ENCODE measurements at regions not wholly inside any gene's neighbourhood (a gene's known extent, or its start where the extent isn't known, plus 50 kb on each side); places are given as distances from the start of the nearest gene placed in this dataset.

DNA sequence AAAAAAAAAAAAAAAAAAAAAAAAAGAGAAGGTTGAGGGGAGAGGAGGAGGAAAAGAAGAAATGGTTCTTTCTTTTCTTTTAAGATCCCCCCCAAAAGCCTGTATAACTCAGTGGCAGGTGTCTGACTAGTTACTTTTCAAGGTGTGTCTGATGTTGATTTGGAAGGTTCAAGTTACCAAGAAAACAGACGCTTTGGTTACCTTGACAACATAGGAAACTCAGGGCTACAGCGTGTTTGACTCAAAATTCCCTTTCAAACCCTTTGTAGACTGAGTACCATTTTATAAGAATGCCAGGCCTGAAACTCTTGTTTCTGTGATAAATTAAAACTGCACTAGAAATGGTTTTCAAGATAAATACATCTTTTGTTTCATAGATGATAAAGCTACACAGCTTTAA lies 286.8 kb downstream of the SKIDA1 start:
- Histone ChIP-seq H3K23ac (ENCODE audit: low read length in 2 of 2) (no peak overlapping the region), H2BK5ac (ENCODE audit: low read depth, low read length, poor library complexity, severe bottlenecking) (no peak overlapping the region), H3K14ac (ENCODE audit: low read length in 2 of 2) (no peak overlapping the region), H3K4me3 (ENCODE audit: insufficient read depth in 1 of 2, low read depth in 1 of 2, low read length in 2 of 2) (no peak overlapping the region), H2BK12ac (ENCODE audit: low read length in 2 of 2) (no peak overlapping the region), H3K79me1 (replicated peaks; ENCODE audit: low read length, poor library complexity, severe bottlenecking) (no peaks in the 10 kb centered on the region), H4K8ac (ENCODE audit: low read length) (no peak overlapping the region), H2BK15ac (ENCODE audit: low read depth, poor library complexity, severe bottlenecking) (no peak overlapping the region), H4K91ac (ENCODE audit: low read length) (no peak overlapping the region), H3K4me2 (ENCODE audit: low read length, poor library complexity, severe bottlenecking) (no peak overlapping the region), H3K9ac (ENCODE audit: low read length) (no peak overlapping the region), H3K27ac (ENCODE audit: low read length, poor library complexity, severe bottlenecking) (no peak overlapping the region), H3K4ac (ENCODE audit: low read depth in 1 of 2, low read length in 2 of 2) (no peak overlapping the region), H3K18ac (ENCODE audit: low read depth in 1 of 2, low read length in 2 of 2) (no peak overlapping the region), H3K4me1 (ENCODE audit: control insufficient read depth, insufficient read depth, low read depth, low read length) (no peaks in the 10 kb centered on the region), H2AK5ac (ENCODE audit: low read length, severe bottlenecking) (no peak overlapping the region), H3K36me3 (ENCODE audit: control insufficient read depth in 1 of 2, insufficient read depth in 2 of 2, low read depth in 1 of 2, low read length in 2 of 2) (no peaks in the 10 kb centered on the region), H2BK120ac (ENCODE audit: low read depth, low read length) (no peak overlapping the region), H3K9me3 (ENCODE audit: control insufficient read depth, low read length) (no peaks in the 10 kb centered on the region), H2AFZ (ENCODE audit: low read depth, low read length) (no peak overlapping the region), H3K27me3 (ENCODE audit: control insufficient read depth in 1 of 2, insufficient read depth in 1 of 2, low read length in 2 of 2) (no peaks in the 10 kb centered on the region)
- 75% methylated on average over 2 of the region's 2 CpGs for WGBS
- DNase-seq, result no peak

DNA sequence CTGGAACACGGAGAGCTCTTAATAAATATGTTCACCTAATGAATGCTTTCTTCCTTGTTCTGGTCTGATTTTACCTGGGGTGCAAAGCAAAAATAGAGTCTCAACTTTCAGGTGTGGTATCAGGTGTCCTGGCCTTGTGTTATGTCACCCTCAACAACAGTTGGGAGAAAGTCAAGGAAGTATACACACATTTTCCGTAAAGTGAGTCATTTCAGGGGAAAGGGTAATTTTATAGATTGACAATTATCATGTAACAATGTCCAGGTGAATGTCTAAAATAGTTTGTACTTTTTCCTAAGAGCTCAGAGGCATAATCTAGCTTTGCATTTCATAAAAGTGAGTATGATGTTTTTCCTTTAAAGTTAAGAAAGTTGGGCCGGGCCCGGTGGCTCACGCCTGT lies 287.4 kb downstream of the SKIDA1 start:
- Histone ChIP-seq H2AK5ac (ENCODE audit: low read length, severe bottlenecking) (no peak overlapping the region), H3K23ac (ENCODE audit: low read length in 2 of 2) (no peak overlapping the region), H3K14ac (ENCODE audit: low read length in 2 of 2) (no peak overlapping the region), H2BK120ac (ENCODE audit: low read depth, low read length) (no peak overlapping the region), H2BK12ac (ENCODE audit: low read length in 2 of 2) (no peak overlapping the region), H3K79me1 (replicated peaks; ENCODE audit: low read length, poor library complexity, severe bottlenecking) (no peaks in the 10 kb centered on the region), H3K4me1 (ENCODE audit: control insufficient read depth, insufficient read depth, low read depth, low read length) (no peaks in the 10 kb centered on the region), H3K9ac (ENCODE audit: low read length) (no peak overlapping the region), H3K27ac (ENCODE audit: low read length, poor library complexity, severe bottlenecking) (no peak overlapping the region), H2BK5ac (ENCODE audit: low read depth, low read length, poor library complexity, severe bottlenecking) (no peak overlapping the region), H4K8ac (ENCODE audit: low read length) (no peak overlapping the region), H3K36me3 (ENCODE audit: control insufficient read depth in 1 of 2, insufficient read depth in 2 of 2, low read depth in 1 of 2, low read length in 2 of 2) (no peaks in the 10 kb centered on the region), H3K4me3 (ENCODE audit: insufficient read depth in 1 of 2, low read depth in 1 of 2, low read length in 2 of 2) (no peak overlapping the region), H2BK15ac (ENCODE audit: low read depth, poor library complexity, severe bottlenecking) (no peak overlapping the region), H2AFZ (ENCODE audit: low read depth, low read length) (no peak overlapping the region), H3K4ac (ENCODE audit: low read depth in 1 of 2, low read length in 2 of 2) (no peak overlapping the region), H3K9me3 (ENCODE audit: control insufficient read depth, low read length) (no peaks in the 10 kb centered on the region), H3K18ac (ENCODE audit: low read depth in 1 of 2, low read length in 2 of 2) (no peak overlapping the region), H3K27me3 (ENCODE audit: control insufficient read depth in 1 of 2, insufficient read depth in 1 of 2, low read length in 2 of 2) (no peaks in the 10 kb centered on the region), H3K4me2 (ENCODE audit: low read length, poor library complexity, severe bottlenecking) (no peak overlapping the region), H4K91ac (ENCODE audit: low read length) (no peak overlapping the region)
- DNase-seq, result no peak
- WGBS, result 100% methylated on average over 4 of the region's 5 CpGs

DNA sequence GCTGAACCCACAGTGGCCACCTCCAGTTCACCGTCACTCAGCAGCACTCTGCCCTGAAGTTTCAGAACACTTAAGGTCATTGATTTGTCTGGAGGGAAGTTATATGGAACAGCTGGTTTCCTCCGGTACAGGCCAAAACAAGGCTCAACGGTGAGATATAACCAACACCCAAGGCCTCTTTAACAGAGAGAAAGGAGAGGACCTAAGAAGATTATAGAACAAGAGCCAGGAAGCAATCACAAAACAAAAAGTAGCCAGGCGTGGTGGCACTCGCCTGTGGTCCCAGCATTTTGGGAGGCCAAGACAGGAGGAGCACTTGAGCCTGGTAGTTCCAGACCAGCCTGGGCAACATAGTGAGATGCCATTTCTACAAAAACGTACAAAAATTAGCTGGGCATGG lies 290.7 kb downstream of the SKIDA1 start:
- H4K91ac ChIP-seq (ENCODE audit: low read length), result no peak overlapping the region

DNA sequence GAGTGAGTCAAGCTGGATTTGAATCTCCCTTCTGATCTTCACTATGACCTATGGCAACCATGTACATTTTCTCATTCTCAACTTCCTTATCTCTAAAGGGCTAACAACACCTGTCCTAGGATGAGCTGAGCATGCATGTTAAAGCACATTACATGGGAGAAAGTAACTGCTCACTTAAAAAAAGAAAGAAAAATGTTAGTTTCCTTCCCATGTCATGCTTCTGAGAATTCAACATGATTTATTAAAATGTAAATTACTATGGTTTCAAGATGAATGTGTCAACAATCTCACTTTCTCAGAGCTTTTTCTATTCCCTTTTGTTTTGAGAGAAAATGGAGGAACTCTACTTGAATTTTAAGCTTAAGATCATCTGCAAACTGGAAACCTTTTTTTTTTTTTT lies 295.3 kb downstream of the SKIDA1 start:
- no peak overlapping the region for H3K9ac ChIP-seq (ENCODE audit: low read length)
- no peak overlapping the region for H3K23ac ChIP-seq (ENCODE audit: low read length in 2 of 2)
- H2BK12ac ChIP-seq (ENCODE audit: low read length in 2 of 2), result no peak overlapping the region
- H3K27ac ChIP-seq (ENCODE audit: low read length, poor library complexity, severe bottlenecking), result no peak overlapping the region
- H2BK5ac ChIP-seq (ENCODE audit: low read depth, low read length, poor library complexity, severe bottlenecking), result no peak overlapping the region
- no peak overlapping the region for H2AK5ac ChIP-seq (ENCODE audit: low read length, severe bottlenecking)
- no peak overlapping the region for H2BK120ac ChIP-seq (ENCODE audit: low read depth, low read length)
- no peaks in the 10 kb centered on the region for H3K36me3 ChIP-seq (ENCODE audit: control insufficient read depth in 1 of 2, insufficient read depth in 2 of 2, low read depth in 1 of 2, low read length in 2 of 2)
- no peak overlapping the region for H2BK15ac ChIP-seq (ENCODE audit: low read depth, poor library complexity, severe bottlenecking)
- no peak overlapping the region for H3K18ac ChIP-seq (ENCODE audit: low read depth in 1 of 2, low read length in 2 of 2)
- H3K4ac ChIP-seq (ENCODE audit: low read depth in 1 of 2, low read length in 2 of 2), result no peak overlapping the region
- no peak overlapping the region for H3K14ac ChIP-seq (ENCODE audit: low read length in 2 of 2)
- H4K91ac ChIP-seq (ENCODE audit: low read length), result no peak overlapping the region
- no peaks in the 10 kb centered on the region for H3K4me1 ChIP-seq (ENCODE audit: control insufficient read depth, insufficient read depth, low read depth, low read length)
- peaks cover 0 to 9% of the 10 kb centered on the region in 2 experiments for H3K27me3 ChIP-seq (ENCODE audit: control insufficient read depth in 1 of 2, insufficient read depth in 1 of 2, low read length in 2 of 2)
- no peak for DNase-seq
- H4K8ac ChIP-seq (ENCODE audit: low read length), result no peak overlapping the region
- H2AFZ ChIP-seq (ENCODE audit: low read depth, low read length), result no peak overlapping the region
- H3K4me3 ChIP-seq (ENCODE audit: insufficient read depth in 1 of 2, low read depth in 1 of 2, low read length in 2 of 2), result no peak overlapping the region
- no peaks in the 10 kb centered on the region for H3K9me3 ChIP-seq (ENCODE audit: control insufficient read depth, low read length)
- no peaks in the 10 kb centered on the region for H3K79me1 ChIP-seq (replicated peaks; ENCODE audit: low read length, poor library complexity, severe bottlenecking)
- H3K4me2 ChIP-seq (ENCODE audit: low read length, poor library complexity, severe bottlenecking), result no peak overlapping the region

More for the DNA sequence above, 290.7 kb downstream of the SKIDA1 start:
- no peak overlapping the region for H2BK15ac ChIP-seq (ENCODE audit: low read depth, poor library complexity, severe bottlenecking)
- H3K79me1 ChIP-seq (replicated peaks; ENCODE audit: low read length, poor library complexity, severe bottlenecking), result no peaks in the 10 kb centered on the region
- no peaks in the 10 kb centered on the region for H3K36me3 ChIP-seq (ENCODE audit: control insufficient read depth in 1 of 2, insufficient read depth in 2 of 2, low read depth in 1 of 2, low read length in 2 of 2)
- H3K27me3 ChIP-seq (ENCODE audit: control insufficient read depth in 1 of 2, insufficient read depth in 1 of 2, low read length in 2 of 2), result peaks cover 0 to 9% of the 10 kb centered on the region in 2 experiments
- H3K4ac ChIP-seq (ENCODE audit: low read depth in 1 of 2, low read length in 2 of 2), result no peak overlapping the region
- WGBS, result 87% methylated on average over 3 of the region's 6 CpGs
- no peak overlapping the region for H3K27ac ChIP-seq (ENCODE audit: low read length, poor library complexity, severe bottlenecking)
- H2BK120ac ChIP-seq (ENCODE audit: low read depth, low read length), result no peak overlapping the region
- H3K9me3 ChIP-seq (ENCODE audit: control insufficient read depth, low read length), result no peaks in the 10 kb centered on the region
- no peak overlapping the region for H2AFZ ChIP-seq (ENCODE audit: low read depth, low read length)
- no peak overlapping the region for H4K8ac ChIP-seq (ENCODE audit: low read length)
- H3K14ac ChIP-seq (ENCODE audit: low read length in 2 of 2), result no peak overlapping the region
- H2BK12ac ChIP-seq (ENCODE audit: low read length in 2 of 2), result no peak overlapping the region
- DNase-seq, result no peak
- H3K4me1 ChIP-seq (ENCODE audit: control insufficient read depth, insufficient read depth, low read depth, low read length), result no peaks in the 10 kb centered on the region
- H2AK5ac ChIP-seq (ENCODE audit: low read length, severe bottlenecking), result no peak overlapping the region
- H2BK5ac ChIP-seq (ENCODE audit: low read depth, low read length, poor library complexity, severe bottlenecking), result no peak overlapping the region
- H3K18ac ChIP-seq (ENCODE audit: low read depth in 1 of 2, low read length in 2 of 2), result no peak overlapping the region
- no peak overlapping the region for H3K4me2 ChIP-seq (ENCODE audit: low read length, poor library complexity, severe bottlenecking)
- no peak overlapping the region for H3K23ac ChIP-seq (ENCODE audit: low read length in 2 of 2)
- H3K4me3 ChIP-seq (ENCODE audit: insufficient read depth in 1 of 2, low read depth in 1 of 2, low read length in 2 of 2), result no peak overlapping the region
- H3K9ac ChIP-seq (ENCODE audit: low read length), result no peak overlapping the region
